GM21515 (cell line): ENCODE measurements at regions not wholly inside any gene's neighbourhood (a gene's known extent, or its start where the extent isn't known, plus 50 kb on each side); places are given as distances from the start of the nearest gene placed in this dataset.
"Not testable (repeated sequence)": the region's sequence is repeated elsewhere in the genome, so short reads cannot be mapped to it uniquely, and the experiment has no call there.

Experiments used
- ATAC-seq: cut with Tn5 transposase; IDR thresholded peaks from one replicate; pipeline ENCODE4 v1.9.1; 2021; ENCODE audit not compliant: unreplicated experiment

- no peak for ATAC-seq
These were observed 304.2 kb downstream of the DNAH5 start for GRCh38 chr5:13640270-13640669.

- ATAC-seq: no peak
These were observed 311.8 kb downstream of the DNAH5 start for GRCh38 chr5:13632676-13633075.

- ATAC-seq: no peak
These were observed 315.3 kb downstream of the DNAH5 start for GRCh38 chr5:13629218-13629617.

DNA sequence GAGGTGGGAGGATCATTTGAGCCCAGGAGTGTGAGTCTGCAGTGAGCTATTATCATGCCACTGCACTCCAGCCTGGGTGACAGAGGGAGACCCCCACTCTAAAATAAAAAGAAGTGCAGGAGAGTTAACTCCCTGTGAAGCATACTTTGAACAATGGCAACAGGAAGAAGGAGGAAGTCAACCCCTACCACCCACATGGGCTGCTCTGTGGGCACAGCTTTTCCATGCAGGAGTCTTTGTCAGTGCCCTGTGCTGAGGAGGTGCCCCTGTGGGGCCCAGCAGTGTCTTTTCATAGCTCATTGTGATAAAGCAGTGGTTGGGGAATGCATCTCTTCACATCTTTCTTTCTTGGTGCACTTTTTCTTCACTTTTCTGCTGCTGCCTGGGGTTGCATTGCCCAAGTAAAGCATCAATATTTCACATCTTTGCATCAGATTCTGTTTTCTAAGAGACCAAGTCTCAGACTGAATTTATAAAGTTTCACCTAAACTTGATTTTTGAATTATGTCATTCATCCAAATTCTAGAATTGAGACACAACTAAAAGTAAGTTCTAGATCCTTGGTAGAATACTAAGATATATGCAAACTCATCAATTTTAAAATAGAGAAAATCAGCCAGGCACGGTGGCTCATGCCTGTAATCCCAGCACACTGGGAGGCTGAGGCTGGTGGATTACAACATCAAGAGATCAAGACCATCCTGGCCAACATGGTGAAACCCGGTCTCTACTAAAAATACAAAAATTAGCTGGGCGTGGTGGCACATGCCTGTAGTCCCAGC is 316.6 kb downstream of the DNAH5 start:
- no peak for ATAC-seq

DNA sequence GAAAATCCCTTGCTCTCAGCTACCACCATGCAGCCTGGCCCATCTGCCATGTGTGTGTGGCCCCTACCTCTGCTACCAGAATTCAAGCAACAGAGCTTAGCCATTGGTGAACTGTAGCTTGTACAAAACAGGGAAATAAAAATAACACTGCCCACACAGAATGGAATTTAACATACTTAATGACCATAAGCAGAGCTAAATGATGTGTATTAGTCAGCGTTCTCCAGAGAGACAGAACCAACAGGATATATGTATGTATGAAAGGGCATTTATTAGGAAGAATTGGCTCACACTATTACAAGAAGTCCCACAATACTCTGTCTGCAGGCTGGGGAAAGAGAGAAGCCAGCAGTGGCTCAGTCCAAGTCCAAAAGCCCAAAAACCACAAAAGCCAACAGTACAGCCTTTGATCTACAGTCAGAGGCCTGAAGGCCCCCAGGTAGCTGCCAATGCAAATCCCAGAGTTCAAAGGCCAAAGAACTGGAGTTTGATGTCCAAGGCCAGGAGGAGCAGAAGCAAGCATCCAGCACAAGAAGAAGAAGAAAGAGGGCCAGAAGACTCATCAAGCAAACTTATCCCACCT is 318.8 kb downstream of the DNAH5 start:
- no peak for ATAC-seq

- no peak for ATAC-seq
These were observed 320.0 kb downstream of the DNAH5 start for GRCh38 chr5:13624283-13625074.

DNA sequence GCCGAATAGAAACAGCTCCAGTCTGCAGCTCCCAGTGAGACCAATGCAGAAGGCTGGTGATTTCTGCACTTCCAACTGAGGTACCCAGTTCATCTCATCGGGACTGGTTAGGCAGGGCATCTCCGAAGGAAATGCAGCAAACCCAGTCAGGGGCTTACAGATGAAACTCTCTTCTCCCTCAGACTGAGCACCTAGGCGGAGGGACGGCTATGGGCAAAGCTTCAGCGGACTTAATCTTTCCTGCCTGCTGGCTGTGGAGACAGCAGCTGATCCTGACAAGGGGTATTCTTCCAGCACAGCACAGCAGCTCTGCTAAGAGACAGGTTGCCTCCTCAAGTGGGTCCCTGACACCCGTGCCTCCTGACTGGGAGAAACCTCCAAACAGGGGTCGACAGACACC is 330.9 kb downstream of the DNAH5 start:
- ATAC-seq: no peak

- no peak for ATAC-seq
These were observed 332.9 kb downstream of the DNAH5 start for GRCh38 chr5:13611604-13612003.

DNA sequence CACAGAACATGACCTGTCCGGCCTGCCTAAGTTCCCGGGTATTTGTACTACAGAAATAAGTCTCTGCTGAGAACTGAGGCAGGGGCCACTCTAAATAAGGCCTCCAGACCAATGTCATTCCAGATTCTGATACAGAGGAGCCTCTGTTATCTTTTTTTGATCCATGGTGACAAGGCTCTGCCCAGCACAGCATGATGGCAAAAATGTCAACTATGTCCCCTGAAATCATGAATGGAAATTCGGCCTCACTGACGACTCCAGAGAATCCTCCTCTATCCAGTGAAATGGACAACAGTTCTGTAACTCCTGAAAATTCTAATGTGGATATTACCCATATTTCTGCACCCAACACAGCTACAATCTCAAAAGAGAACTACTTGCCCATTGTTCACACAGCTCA is 335.0 kb downstream of the DNAH5 start:
- ATAC-seq: no peak

DNA sequence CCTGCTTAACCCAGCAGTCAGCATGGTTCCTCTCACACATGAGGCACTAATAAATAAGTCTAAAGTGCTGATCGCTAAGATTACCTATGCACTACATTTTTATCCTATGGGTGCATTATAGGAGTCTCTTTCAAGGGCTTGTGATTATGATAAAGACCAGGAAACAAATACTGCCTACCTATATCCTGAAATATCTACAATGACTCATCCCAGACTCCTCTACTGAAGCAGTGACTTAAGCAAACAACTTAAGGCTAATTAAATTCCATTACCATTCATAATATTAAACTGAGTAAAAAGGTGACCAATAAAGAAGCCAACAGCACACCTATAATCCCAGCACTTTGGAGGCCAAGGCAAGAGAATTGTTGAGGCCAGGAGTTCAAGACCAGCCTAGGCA is 338.4 kb downstream of the DNAH5 start:
- no peak for ATAC-seq

- no peak for ATAC-seq
These were observed 343.4 kb downstream of the DNAH5 start for GRCh38 chr5:13601112-13601511.

DNA sequence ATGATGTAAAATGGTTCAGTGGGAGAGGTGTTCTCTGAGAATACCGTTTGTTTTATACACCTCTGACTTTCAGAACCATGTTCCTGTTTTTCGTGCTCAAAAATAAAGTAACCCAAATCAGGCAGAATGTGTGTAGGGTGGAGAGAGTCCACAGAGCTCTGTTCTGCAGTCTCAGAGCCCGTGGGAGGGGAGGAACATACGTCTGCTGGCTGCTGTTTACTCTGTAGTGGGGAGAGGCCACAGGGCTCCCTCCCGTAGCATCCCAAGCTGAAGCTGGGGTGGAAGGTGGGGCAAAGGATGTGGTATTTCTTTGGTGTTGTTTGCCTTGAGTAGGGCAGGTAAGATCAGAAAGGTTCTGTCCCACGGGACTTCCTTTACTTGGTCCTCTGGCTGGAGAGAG is 348.5 kb downstream of the DNAH5 start:
- no peak for ATAC-seq

DNA sequence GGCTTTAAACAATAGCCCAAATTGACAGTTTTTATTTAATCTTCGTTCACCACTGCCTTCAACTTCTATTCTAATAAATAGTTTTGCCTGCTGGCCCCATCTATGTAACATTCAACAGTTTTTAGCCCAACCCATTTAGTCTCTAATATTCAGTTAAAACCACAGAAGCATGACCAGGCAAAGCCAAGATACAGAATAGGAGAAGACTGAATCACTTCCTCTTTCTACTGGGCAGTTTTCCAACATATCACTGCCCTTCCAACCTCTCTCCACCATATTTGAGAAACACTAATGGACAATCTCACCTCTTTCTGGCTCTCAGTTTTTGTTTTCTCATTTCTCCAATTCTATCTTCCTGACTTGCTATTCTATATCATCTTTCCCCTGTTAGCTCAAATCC is 352.9 kb downstream of the DNAH5 start:
- ATAC-seq: no peak

DNA sequence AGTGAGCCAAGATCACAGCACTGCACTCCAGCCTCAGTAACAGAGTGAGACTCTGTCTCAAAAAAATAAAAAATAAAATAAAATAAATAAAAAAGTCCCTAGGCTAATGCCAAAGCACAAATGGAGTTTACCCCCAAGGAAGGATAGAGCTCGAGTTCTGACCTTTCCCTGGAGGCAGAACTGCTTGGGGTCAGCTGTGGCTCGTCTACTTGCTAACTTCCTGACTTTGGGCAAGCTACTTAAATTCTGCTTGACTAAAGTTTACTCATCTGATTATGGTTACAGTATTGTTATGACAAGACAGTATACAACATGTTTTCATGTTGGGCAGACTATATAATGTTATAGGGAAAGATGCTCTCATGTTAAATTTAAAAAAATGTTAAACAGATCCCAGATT is 359.2 kb downstream of the DNAH5 start:
- no peak for ATAC-seq

GRCh38 chr5:13581914-13582313 is 362.6 kb downstream of the DNAH5 start:
- ATAC-seq: no peak

GRCh38 chr5:13581132-13581531 is 363.4 kb downstream of the DNAH5 start:
- no peak for ATAC-seq

DNA sequence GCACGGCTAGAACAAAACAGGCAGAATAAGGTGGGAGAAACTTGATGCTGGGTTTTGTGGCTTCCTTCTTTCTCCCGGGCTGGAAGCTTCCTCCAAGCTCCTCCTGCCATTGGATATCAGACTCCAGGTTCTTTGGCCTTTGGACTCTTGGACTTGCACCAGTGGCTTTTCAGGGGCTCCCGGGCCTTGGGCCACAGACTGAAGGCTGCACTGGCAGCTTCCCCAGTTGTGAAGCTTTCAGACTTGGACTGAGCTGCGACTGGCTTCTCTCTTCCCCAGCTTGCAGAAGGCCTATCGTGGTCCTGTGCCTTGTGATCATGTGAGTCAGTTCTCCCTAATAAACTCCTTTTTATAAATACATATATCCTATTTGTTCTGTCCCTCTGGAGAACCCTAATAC is 364.4 kb downstream of the DNAH5 start:
- ATAC-seq: no peak

- ATAC-seq: not testable (repeated sequence)
These were observed 365.4 kb downstream of the DNAH5 start for GRCh38 chr5:13579091-13579490.

DNA sequence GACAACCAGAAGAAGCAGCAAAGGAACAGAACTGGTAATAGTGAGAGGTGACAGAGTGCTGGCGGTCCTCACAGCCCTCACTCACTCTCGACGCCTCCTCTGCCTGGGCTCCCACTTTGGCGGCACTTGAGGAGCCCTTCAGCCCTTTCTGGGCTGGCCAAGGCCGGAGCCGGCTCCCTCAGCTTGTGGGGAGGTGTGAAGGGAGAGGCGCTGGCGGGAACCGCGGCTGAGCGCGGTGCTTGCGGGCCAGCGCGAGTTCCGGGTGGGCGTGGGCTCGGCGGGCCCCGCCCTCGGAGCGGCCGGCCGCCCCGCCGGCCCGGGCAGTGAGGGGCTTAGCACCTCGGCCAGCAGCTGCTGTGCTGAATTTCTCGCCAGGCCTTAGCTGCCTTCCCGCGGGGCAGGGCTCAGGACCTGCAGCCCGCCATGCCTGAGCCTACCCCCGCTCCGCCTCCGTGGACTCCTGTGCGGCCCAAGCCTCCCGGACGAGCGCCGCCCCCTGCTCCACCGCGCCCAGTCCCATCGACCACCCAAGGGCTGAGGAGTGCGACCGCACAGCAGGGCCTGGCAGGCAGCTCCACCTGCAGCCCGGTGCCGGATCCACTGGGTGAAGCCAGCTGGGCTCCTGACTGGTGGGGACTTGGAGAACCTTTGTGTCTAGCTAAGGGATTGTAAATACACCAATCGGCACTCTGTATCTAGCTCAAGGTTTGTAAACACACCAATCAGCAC is 366.0 kb downstream of the DNAH5 start:
- ATAC-seq: not testable (repeated sequence)

DNA sequence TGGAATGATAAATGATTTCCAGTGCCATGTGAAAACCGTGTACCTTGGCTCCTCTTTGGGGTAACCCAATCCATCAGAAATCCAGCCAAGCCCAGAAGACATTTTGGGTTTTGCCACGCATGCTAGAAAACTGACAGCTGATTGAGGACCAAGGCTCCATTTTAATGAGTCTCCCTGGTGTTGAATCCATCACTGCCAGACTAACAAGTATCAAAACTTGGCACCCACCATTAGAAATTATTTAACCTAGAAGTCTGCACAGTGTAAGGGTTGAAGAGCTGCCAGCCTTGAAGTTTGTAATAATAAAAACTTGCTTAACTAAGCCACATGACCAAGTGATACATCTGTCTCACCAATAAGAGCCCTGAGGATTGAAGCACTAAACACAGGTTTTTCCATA is 369.9 kb downstream of the DNAH5 start:
- ATAC-seq: no peak

DNA sequence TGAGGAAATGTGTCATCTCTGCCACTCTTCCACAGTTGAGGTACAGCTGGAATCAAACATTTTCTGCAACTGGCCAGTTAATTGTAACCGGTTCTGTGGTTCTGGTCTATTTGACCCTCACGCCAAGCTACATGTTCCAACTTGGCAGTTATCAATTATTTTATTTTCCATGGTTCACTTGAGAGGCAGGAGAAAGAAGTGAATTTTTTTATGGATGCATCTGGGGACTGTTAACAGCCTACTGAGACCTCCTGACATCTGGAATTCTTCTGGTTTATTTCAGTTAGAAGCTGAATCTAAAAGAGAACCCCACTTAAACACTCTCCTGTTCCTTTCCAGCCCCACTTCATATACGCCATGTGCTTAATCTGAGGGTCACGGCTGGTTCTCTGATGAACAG is 372.3 kb downstream of the DNAH5 start:
- no peak for ATAC-seq
